Uterus (tissue), 2 donors: ENCODE measurements at regions not wholly inside any gene's neighbourhood (a gene's known extent, or its start where the extent isn't known, plus 50 kb on each side); places are given as distances from the start of the nearest gene placed in this dataset. TPM values are rescaled to one million over a fixed set of nuclear protein-coding genes. Genes with fewer than 3 reads are reported as not detected.

Experiments
- microRNA counts, 2 donors: library from miRNA; unstranded; fragments of <30 nt; microRNA quantifications; one replicate each; lab custom pipeline; 2016 to 2017
- microRNA-seq: library from miRNA; unstranded; fragments of <30 nt; microRNA quantifications from one replicate; pipeline ENCODE4, GENCODE V29; 2016; ENCODE audit warnings: borderline microRNAs expressed, borderline replicate concordance
- small RNA-seq: library from RNA; depleted of rRNA; stranded (forward); fragments of <200 nt; gene quantifications from one replicate; pipeline ENCODE3, GENCODE V24; 2016

MicroRNA genes in the stretch of these regions (microRNA counts, 767-probe panel; counts per million panel counts)
- microRNA hsa-miR-4435 (lab: Ali Mortazavi, UCI), result 0 counts per million in 2 donors

Small RNAs in the stretch of these regions (microRNA-seq; reads per million reads assigned to microRNA genes)
- gene MIR4771-1, result not detected

Small RNAs in the stretch of these regions (small RNA-seq; reads per million reads assigned to genes)
- gene MIR4771-1, result not detected
